ENCODE measurements at regions not wholly inside any gene's neighbourhood (a gene's known extent, or its start where the extent isn't known, plus 50 kb on each side); places are given as distances from the start of the nearest gene placed in this dataset.

DNA sequence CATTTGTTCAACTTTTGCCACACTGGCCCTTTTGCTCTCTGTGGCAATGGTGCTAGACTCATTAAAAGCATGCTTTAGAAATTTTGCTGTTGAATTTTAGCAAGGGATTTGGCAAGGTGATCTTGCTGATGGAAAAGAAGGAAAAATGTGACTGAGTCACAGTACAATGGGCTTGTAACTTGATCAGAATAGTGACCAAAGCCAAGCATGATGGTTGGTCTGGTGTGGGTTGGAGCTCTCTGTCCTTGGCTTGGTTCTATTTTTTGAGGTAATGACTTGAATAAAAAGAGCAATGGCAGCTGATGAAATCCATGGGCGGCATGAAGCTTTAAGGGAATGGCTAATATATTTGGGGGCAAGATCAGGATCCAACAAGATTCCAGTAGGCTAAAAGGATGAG lies 114.4 kb upstream of the ZNF366 start:
- no peaks in the 10 kb centered on the region for H3K36me3 ChIP-seq (ENCODE audit: insufficient read depth, low read length, poor library complexity, severe bottlenecking)
- intact Hi-C loops (cut with micrococcal nuclease; ENCODE audit: unreplicated experiment), result no loop called here
- CTCF ChIA-PET, result interaction anchor here (1.5 kb wide), 1 partner anchor 10 kb away, joined by 3 read pairs; no protein-coding TSS in a partner anchor

DNA sequence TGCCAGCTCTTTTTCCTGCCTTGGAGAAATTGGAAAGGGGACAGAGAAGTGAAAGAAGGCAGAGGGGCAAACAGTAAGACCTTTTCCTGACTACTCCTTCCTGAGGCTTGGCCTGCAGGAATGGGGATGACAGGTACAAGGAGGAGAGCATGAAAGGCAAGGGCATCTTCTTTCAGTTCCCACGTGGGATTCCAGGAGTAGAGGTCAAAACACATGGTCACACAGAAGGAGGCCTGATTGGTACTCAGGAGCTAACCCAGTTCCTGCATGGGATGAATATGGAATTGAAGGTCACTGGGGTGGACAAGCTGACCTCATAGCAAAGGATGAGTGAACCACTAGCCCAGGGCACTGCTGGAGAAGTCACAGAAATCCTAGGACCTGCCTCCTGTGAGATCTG lies 112.5 kb upstream of the ZNF366 start:
- Histone ChIP-seq H3K4me3 (ENCODE audit: low read depth, low read length, poor library complexity, severe bottlenecking) (no peak overlapping the region), H3K27ac (ENCODE audit: low read depth, low read length, poor library complexity, severe bottlenecking) (no peak overlapping the region), H3K9me3 (ENCODE audit: low read depth, low read length, poor library complexity, severe bottlenecking) (no peaks in the 10 kb centered on the region), H3K36me3 (ENCODE audit: insufficient read depth, low read length, poor library complexity, severe bottlenecking) (no peaks in the 10 kb centered on the region), H3K27me3 (replicated peaks; ENCODE audit: insufficient read depth, low read depth, low read length, poor library complexity) (no peaks in the 10 kb centered on the region), H3K4me1 (ENCODE audit: insufficient read depth, low read length, poor library complexity, severe bottlenecking) (no peaks in the 10 kb centered on the region)
- POLR2A ChIA-PET (ENCODE audit: low non-redundant PET), result no interaction called here
- no TSS peak for BruUV-seq (replicated peaks)
- DNase-seq (ENCODE audit: low spot score), result no peak
- CTCF ChIA-PET, result no interaction called here
- intact Hi-C loops (cut with micrococcal nuclease; ENCODE audit: unreplicated experiment), result loop anchor here (5.0 kb wide), 1 partner anchor 223 kb away; no protein-coding TSS in a partner anchor
- no peak for TF ChIP-seq CTCF (conservative IDR thresholded peaks at IDR 0.05; ENCODE audit: low read depth, low read length)
- no peak for TF ChIP-seq EZH2 (IDR thresholded peaks at IDR 0.05; ENCODE audit: borderline replicate concordance, low read depth, low read length, poor library complexity, severe bottlenecking)

More for the DNA sequence above, 114.4 kb upstream of the ZNF366 start:
- BruUV-seq (replicated peaks), result no TSS peak
- Histone ChIP-seq H3K4me3 (ENCODE audit: low read depth, low read length, poor library complexity, severe bottlenecking) (no peak overlapping the region), H3K4me1 (ENCODE audit: insufficient read depth, low read length, poor library complexity, severe bottlenecking) (no peaks in the 10 kb centered on the region), H3K9me3 (ENCODE audit: low read depth, low read length, poor library complexity, severe bottlenecking) (no peaks in the 10 kb centered on the region), H3K27ac (ENCODE audit: low read depth, low read length, poor library complexity, severe bottlenecking) (no peak overlapping the region), H3K27me3 (replicated peaks; ENCODE audit: insufficient read depth, low read depth, low read length, poor library complexity) (no peaks in the 10 kb centered on the region)
- TF ChIP-seq CTCF (conservative IDR thresholded peaks at IDR 0.05; ENCODE audit: low read depth, low read length), result no peak
- POLR2A ChIA-PET (ENCODE audit: low non-redundant PET), result no interaction called here
- no peak for DNase-seq (ENCODE audit: low spot score)

DNA sequence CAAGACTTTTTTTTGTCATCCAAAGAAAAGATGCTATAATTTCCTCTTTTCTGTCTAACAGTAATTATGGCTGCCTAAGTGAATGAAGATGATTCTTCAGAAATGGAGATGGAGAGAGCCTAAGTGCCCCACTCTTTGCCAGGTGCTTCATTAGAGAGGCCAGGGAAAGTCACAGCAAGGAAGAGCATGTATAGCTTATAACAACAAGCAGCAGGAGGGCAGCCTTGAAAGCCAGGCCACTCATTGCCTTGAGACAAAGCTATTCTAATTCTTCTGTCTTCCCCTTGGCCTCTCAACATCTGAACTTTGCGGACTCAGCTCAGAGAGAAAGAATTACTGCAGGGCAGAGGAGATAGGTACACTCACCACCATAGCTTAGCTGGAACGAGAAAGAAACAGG lies 112.0 kb upstream of the ZNF366 start:
- DNase-seq (ENCODE audit: low spot score), result no peak
- TF ChIP-seq CTCF (conservative IDR thresholded peaks at IDR 0.05; ENCODE audit: low read depth, low read length) (no peak), EZH2 (IDR thresholded peaks at IDR 0.05; ENCODE audit: borderline replicate concordance, low read depth, low read length, poor library complexity, severe bottlenecking) (no peak)

More for the DNA sequence above, 112.0 kb upstream of the ZNF366 start:
- H3K36me3 ChIP-seq (ENCODE audit: insufficient read depth, low read length, poor library complexity, severe bottlenecking), result no peaks in the 10 kb centered on the region
- H3K27me3 ChIP-seq (replicated peaks; ENCODE audit: insufficient read depth, low read depth, low read length, poor library complexity), result no peaks in the 10 kb centered on the region
- intact Hi-C loops (cut with micrococcal nuclease; ENCODE audit: unreplicated experiment), result loop anchor here (5.0 kb wide), 1 partner anchor 223 kb away; no protein-coding TSS in a partner anchor
- BruUV-seq (replicated peaks), result no TSS peak
- no peak overlapping the region for H3K27ac ChIP-seq (ENCODE audit: low read depth, low read length, poor library complexity, severe bottlenecking)
- H3K9me3 ChIP-seq (ENCODE audit: low read depth, low read length, poor library complexity, severe bottlenecking), result no peaks in the 10 kb centered on the region
- POLR2A ChIA-PET (ENCODE audit: low non-redundant PET), result no interaction called here
- CTCF ChIA-PET, result no interaction called here
- no peaks in the 10 kb centered on the region for H3K4me1 ChIP-seq (ENCODE audit: insufficient read depth, low read length, poor library complexity, severe bottlenecking)
- H3K4me3 ChIP-seq (ENCODE audit: low read depth, low read length, poor library complexity, severe bottlenecking), result no peak overlapping the region
